Testis (tissue), 2 donors: ENCODE measurements at regions not wholly inside any gene's neighbourhood (a gene's known extent, or its start where the extent isn't known, plus 50 kb on each side); places are given as distances from the start of the nearest gene placed in this dataset.

ENCODE experiments used
- POLR2A ChIP-seq: fragments of 450-650 bp; IDR thresholded peaks from one replicate; pipeline ENCODE4 v1.6.1; 2017; ENCODE audit warnings: antibody characterized with exemption, mild to moderate bottlenecking, moderate library complexity
- TF ChIP-seq, protein P1 (sequence below), 3 experiments: fragments of 450-650 bp in 2 of 3; fragments of 200-600 bp in 1 of 3; sonication (generic) in 1 of 3; IDR thresholded peaks; one replicate each; pipeline ENCODE4 v1.5.1; 2016 to 2019; ENCODE audit warnings: antibody characterized with exemption in 3 of 3, mild to moderate bottlenecking in 2 of 3, moderate library complexity in 1 of 3

DNA sequence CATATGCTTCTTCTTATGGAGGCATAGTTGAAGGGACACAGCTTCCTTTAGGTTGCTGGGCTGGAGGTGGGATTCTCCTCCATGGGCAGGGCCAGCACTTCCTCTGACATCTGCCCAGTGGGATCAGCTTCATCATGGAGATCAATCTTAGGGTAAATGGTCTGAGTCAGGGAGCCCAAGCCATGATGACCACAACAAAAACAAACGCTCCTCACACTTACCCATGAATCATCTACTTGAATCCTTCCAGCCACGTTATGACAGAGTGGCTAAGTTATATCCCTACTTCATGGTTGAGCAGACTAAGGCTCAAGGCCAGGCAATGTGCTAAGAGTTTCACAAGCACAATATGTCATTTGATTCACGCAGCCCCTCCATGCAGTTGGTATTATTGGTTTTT lies 87.2 kb upstream of the NMNAT3 start:
- TF ChIP-seq, protein P1, sequence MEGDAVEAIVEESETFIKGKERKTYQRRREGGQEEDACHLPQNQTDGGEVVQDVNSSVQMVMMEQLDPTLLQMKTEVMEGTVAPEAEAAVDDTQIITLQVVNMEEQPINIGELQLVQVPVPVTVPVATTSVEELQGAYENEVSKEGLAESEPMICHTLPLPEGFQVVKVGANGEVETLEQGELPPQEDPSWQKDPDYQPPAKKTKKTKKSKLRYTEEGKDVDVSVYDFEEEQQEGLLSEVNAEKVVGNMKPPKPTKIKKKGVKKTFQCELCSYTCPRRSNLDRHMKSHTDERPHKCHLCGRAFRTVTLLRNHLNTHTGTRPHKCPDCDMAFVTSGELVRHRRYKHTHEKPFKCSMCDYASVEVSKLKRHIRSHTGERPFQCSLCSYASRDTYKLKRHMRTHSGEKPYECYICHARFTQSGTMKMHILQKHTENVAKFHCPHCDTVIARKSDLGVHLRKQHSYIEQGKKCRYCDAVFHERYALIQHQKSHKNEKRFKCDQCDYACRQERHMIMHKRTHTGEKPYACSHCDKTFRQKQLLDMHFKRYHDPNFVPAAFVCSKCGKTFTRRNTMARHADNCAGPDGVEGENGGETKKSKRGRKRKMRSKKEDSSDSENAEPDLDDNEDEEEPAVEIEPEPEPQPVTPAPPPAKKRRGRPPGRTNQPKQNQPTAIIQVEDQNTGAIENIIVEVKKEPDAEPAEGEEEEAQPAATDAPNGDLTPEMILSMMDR (IDR thresholded peaks at IDR 0.05): no peak
- no peak for TF ChIP-seq POLR2A
